ENCODE measurements at regions not wholly inside any gene's neighbourhood (a gene's known extent, or its start where the extent isn't known, plus 50 kb on each side); places are given as distances from the start of the nearest gene placed in this dataset.

- DNase-seq (ENCODE audit: low read depth) = no peak
- no peak overlapping the region for H3K4me3 ChIP-seq (ENCODE audit: low read depth, low read length)
- no peak for TF ChIP-seq CTCF (IDR thresholded peaks at IDR 0.05; ENCODE audit: low read depth, low read length, missing control alignments)
Measured at GRCh38 chr1:98003442-98003841, 82.6 kb upstream of the DPYD start.

- DNase-seq (ENCODE audit: low read depth) = no peak
- TF ChIP-seq CTCF (IDR thresholded peaks at IDR 0.05; ENCODE audit: low read depth, low read length, missing control alignments) = no peak
- no peak overlapping the region for H3K4me3 ChIP-seq (ENCODE audit: low read depth, low read length)
Measured at GRCh38 chr1:98002288-98002687, 81.5 kb upstream of the DPYD start.

- no peak for TF ChIP-seq CTCF (IDR thresholded peaks at IDR 0.05; ENCODE audit: low read depth, low read length, missing control alignments)
- no peak for DNase-seq (ENCODE audit: low read depth)
Measured at GRCh38 chr1:98001764-98002163, 80.9 kb upstream of the DPYD start.

GRCh38 chr1:97999320-97999719, 78.5 kb upstream of the DPYD start:
- DNase-seq (ENCODE audit: low read depth) = no peak
- no peak for TF ChIP-seq CTCF (IDR thresholded peaks at IDR 0.05; ENCODE audit: low read depth, low read length, missing control alignments)
- H3K4me3 ChIP-seq (ENCODE audit: low read depth, low read length) = no peak overlapping the region

More at GRCh38 chr1:98001764-98002163, 80.9 kb upstream of the DPYD start:
- no peak overlapping the region for H3K4me3 ChIP-seq (ENCODE audit: low read depth, low read length)

GRCh38 chr1:97996880-97997279, 76.0 kb upstream of the DPYD start:
- H3K4me3 ChIP-seq (ENCODE audit: low read depth, low read length) = no peak overlapping the region
- TF ChIP-seq CTCF (IDR thresholded peaks at IDR 0.05; ENCODE audit: low read depth, low read length, missing control alignments) = no peak
- DNase-seq (ENCODE audit: low read depth) = no peak

- DNase-seq (ENCODE audit: low read depth) = no peak
- H3K4me3 ChIP-seq (ENCODE audit: low read depth, low read length) = no peak overlapping the region
- no peak for TF ChIP-seq CTCF (IDR thresholded peaks at IDR 0.05; ENCODE audit: low read depth, low read length, missing control alignments)
Measured at GRCh38 chr1:97989094-97989680, 68.4 kb upstream of the DPYD start.

Measured in GM12864 (cell line).